HUES48 (cell line): ENCODE measurements at regions not wholly inside any gene's neighbourhood (a gene's known extent, or its start where the extent isn't known, plus 50 kb on each side); places are given as distances from the start of the nearest gene placed in this dataset.

Source experiments
- H3K27ac ChIP-seq: one replicate; pipeline ENCODE4 v1.7.0; 2013; ENCODE audit warnings: low read depth, low read length, inconsistent platforms
- H3K27me3 ChIP-seq: 2 replicates; pipeline ENCODE4 v1.6.1; 2013; ENCODE audit warnings: mild to moderate bottlenecking, low read length; ENCODE audit not compliant: control insufficient read depth, insufficient read depth
- H3K36me3 ChIP-seq: 2 replicates; pipeline ENCODE4 v1.6.1; 2013; ENCODE audit warnings: low read length; ENCODE audit not compliant: control insufficient read depth, insufficient read depth
- H3K4me1 ChIP-seq: 2 replicates; pipeline ENCODE4 v1.6.1; 2013; ENCODE audit warnings: mild to moderate bottlenecking, low read length; ENCODE audit not compliant: control insufficient read depth, insufficient read depth
- H3K4me3 ChIP-seq: 2 replicates; pipeline ENCODE4 v1.5.1; 2013; ENCODE audit warnings: mild to moderate bottlenecking, low read depth, low read length
- H3K9ac ChIP-seq: 2 replicates; pipeline ENCODE4 v1.6.1; 2013; ENCODE audit warnings: mild to moderate bottlenecking, low read depth, low read length, moderate library complexity
- H3K9me3 ChIP-seq: 2 replicates; pipeline ENCODE4 v1.6.1; 2013; ENCODE audit warnings: low read length; ENCODE audit not compliant: control insufficient read depth, insufficient read depth

DNA sequence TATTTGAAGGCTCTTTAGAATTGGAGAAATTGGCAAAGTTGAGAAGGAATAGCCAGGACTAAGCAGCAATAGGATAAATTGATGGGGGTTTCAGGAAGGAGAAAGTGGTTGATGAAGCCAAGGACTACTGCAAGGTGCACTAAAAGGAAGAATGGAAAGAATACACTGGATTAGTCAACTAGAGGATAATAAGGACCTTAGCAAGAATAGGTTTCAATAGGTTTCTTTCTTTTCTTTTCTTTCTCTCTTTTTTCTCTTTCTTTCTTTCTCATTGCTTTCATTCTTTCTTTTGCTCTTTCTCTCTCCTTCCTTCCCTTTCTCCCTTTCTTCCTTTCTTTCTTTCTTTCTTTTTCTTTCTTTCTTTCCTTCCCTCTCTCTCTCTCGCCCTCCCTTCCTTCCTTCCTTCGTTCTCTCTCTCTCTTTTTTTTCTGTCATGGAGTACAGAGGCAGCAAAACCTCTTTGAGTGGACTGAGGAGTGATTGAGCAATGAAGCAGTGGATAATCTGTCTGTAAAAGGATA, 234.4 kb upstream of the TMC3 start:
- H3K4me3 ChIP-seq, result no peak overlapping the region

DNA sequence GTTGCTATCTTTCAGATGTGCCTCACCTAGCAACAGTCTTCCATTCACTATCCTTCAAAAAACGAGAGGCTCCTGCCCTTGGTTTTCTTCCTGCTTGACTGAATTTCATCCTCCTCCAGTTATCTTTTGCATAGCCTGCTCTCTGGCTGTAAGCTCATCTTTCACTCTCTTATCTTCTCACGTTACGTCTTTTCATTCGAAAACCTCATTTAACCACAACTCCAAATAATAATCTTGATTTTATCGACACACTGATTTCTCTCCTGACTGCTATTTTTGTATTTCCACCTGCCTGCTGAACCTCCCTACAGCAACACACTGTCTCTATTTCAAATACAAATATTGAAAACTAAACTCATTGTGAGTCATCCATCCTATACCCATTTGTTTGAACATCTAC, 230.7 kb upstream of the TMC3 start:
- H3K36me3 ChIP-seq, result no peaks in the 10 kb centered on the region
- H3K4me1 ChIP-seq, result peaks cover 5% of the 10 kb centered on the region; the same call in 1 of the 2 replicates
- H3K9ac ChIP-seq, result no peak overlapping the region
- H3K27ac ChIP-seq, result no peak overlapping the region
- 0 out of 2 replicates have a peak, but pooled peaks cover 10% of the 10 kb centered on the region for H3K9me3 ChIP-seq
- H3K4me3 ChIP-seq, result no peak overlapping the region
- no peaks in the 10 kb centered on the region for H3K27me3 ChIP-seq

More for the DNA sequence above, 234.4 kb upstream of the TMC3 start:
- Histone ChIP-seq H3K4me1 (peaks cover 9% of the 10 kb centered on the region; the same call in 1 of the 2 replicates), H3K27me3 (no peaks in the 10 kb centered on the region), H3K27ac (no peak overlapping the region), H3K9ac (no peak overlapping the region), H3K36me3 (no peaks in the 10 kb centered on the region), H3K9me3 (no peaks in the 10 kb centered on the region)

- no peak overlapping the region for H3K27ac ChIP-seq
These were observed 222.3 kb upstream of the TMC3 start for GRCh38 chr15:81596159-81596865.

DNA sequence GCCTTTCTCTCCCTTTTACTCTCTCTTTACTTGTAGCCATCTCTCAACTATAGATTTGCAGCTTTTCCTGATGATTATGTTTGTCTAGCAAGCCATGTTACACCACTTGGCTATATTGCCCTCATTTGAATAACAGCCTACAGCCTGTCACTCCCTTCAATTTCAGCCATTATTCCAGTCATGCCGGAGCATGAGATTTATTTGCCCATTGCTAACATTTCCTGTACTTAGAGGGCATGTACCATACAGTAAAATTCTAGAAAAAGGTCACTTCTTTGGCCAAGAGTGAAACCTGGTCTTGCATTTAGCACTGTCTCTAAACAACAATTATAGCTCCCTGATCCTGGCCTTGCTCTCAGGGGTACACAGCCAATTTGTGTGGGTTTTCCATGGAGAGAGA, 221.7 kb upstream of the TMC3 start:
- Histone ChIP-seq H3K9me3 (0 out of 2 replicates have a peak, but pooled peaks cover 6% of the 10 kb centered on the region), H3K9ac (no peak overlapping the region), H3K4me3 (no peak overlapping the region), H3K36me3 (no peaks in the 10 kb centered on the region), H3K4me1 (no peaks in the 10 kb centered on the region), H3K27me3 (no peaks in the 10 kb centered on the region), H3K27ac (no peak overlapping the region)

More at GRCh38 chr15:81596159-81596865, 222.3 kb upstream of the TMC3 start:
- no peak overlapping the region for H3K4me3 ChIP-seq
- no peak overlapping the region for H3K9ac ChIP-seq
- 0 out of 2 replicates have a peak, but pooled peaks cover 6% of the 10 kb centered on the region for H3K9me3 ChIP-seq
- H3K4me1 ChIP-seq, result no peaks in the 10 kb centered on the region
- H3K27me3 ChIP-seq, result no peaks in the 10 kb centered on the region
- no peaks in the 10 kb centered on the region for H3K36me3 ChIP-seq

DNA sequence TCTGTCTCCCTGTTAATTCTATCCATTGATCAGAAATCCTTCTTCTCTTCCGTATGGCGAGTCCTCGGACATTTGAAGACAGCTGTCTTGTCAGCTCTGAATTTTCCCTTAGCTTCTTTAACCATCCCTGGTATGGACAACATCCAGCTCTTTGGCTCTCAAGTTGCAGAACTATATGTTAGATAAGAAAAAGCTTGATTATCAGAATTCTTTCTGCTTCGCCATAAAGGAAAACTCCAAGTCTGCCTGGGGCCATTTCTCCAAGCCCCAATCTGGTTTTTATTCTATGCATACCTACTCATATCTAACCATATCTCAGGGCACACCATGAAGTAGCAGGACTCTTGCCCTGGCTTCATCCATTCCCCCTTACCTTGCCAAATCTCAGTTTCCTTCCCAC, 215.7 kb upstream of the TMC3 start:
- H3K27me3 ChIP-seq, result no peaks in the 10 kb centered on the region
- H3K27ac ChIP-seq, result no peak overlapping the region
- no peak overlapping the region for H3K9ac ChIP-seq
- H3K9me3 ChIP-seq, result no peaks in the 10 kb centered on the region
- H3K4me1 ChIP-seq, result no peaks in the 10 kb centered on the region
- no peak overlapping the region for H3K4me3 ChIP-seq
- no peaks in the 10 kb centered on the region for H3K36me3 ChIP-seq

DNA sequence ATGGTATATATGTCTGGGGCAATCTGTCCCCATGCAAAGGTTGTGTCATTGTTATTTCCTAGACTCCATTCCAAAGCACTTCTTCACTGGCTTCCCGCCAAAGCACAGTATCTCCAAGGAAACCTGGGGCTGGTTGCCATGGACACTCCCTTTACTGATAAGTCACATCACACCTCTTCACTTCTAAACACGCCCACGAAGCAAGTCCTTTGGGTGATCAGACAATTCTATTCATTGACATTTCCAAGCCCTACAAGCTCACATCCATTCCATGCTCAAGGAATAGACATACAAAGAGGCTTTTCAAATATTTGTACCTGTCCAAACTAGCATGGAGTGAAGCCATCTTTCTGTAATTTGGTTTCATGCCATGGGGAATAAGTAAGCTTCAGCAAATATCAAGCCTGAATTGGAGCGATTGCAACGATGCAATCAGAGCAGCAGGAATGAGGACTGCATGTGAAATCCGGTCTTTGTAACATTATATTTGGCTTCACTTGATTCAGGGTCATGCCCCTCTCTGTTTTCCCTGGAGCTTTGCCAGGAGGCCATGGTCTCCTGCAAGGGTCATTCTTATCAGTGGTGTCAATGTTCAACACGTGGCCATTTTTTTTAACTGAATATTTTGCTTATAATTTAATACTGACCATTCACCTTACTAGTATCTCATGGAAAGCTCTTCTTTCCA, 201.6 kb upstream of the TMC3 start:
- Histone ChIP-seq H3K27ac (no peak overlapping the region), H3K9ac (no peak overlapping the region), H3K27me3 (no peaks in the 10 kb centered on the region), H3K36me3 (no peaks in the 10 kb centered on the region), H3K4me3 (no peak overlapping the region), H3K9me3 (peaks cover 5% of the 10 kb centered on the region; the same call in 1 of the 2 replicates), H3K4me1 (peaks cover 3% of the 10 kb centered on the region; the same call in 1 of the 2 replicates)

GRCh38 chr15:81573098-81573746, 199.2 kb upstream of the TMC3 start:
- H3K9ac ChIP-seq, result no peak overlapping the region
- no peaks in the 10 kb centered on the region for H3K9me3 ChIP-seq
- peaks cover 3% of the 10 kb centered on the region; the same call in 1 of the 2 replicates for H3K4me1 ChIP-seq
- no peak overlapping the region for H3K4me3 ChIP-seq
- no peaks in the 10 kb centered on the region for H3K36me3 ChIP-seq
- H3K27ac ChIP-seq, result no peak overlapping the region
- H3K27me3 ChIP-seq, result no peaks in the 10 kb centered on the region

GRCh38 chr15:81572190-81572589, 198.2 kb upstream of the TMC3 start:
- no peak overlapping the region for H3K27ac ChIP-seq
- no peaks in the 10 kb centered on the region for H3K9me3 ChIP-seq
- H3K4me3 ChIP-seq, result no peak overlapping the region
- peaks cover 3% of the 10 kb centered on the region; the same call in 1 of the 2 replicates for H3K4me1 ChIP-seq
- no peaks in the 10 kb centered on the region for H3K27me3 ChIP-seq
- H3K9ac ChIP-seq, result no peak overlapping the region
- H3K36me3 ChIP-seq, result no peaks in the 10 kb centered on the region

DNA sequence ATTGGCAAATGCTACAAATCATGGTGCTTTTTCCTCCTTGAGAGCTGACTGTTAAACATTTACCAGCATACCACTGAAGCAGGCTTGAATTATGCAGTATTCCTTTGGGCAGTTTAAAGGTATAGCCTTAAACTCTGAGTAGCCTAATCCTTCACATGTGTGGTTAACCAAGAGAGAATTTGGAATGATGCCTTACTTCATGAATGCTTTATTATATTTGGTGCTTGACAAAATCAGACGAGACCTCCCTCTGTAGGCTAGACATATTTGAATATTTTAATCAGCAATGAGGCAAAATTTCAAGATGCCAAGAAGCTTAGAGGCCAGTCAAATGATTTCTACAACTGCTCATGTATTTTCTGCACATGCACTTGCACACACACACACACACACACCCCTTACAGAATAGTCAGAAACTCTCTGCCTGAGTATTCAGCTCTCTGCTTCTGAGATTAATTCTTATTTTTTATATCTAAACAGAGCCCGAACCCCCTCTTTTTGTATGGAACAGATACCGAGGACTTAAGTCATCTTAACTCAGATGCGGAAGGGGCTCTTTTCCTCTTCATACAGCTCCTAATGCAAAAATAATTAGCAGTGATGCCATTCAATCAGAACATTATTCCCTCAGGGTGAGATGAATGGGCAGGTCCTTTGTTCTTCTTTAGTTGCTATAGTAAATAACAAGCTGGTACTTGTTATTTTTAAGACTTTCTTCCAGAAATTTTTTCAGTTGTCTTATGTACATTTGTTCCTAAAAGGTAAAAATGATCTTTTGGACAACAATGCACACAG, 195.5 kb upstream of the TMC3 start:
- Histone ChIP-seq H3K9me3 (no peaks in the 10 kb centered on the region), H3K27me3 (no peaks in the 10 kb centered on the region), H3K36me3 (no peaks in the 10 kb centered on the region), H3K27ac (no peak overlapping the region), H3K9ac (no peak overlapping the region), H3K4me1 (peaks cover 3% of the 10 kb centered on the region; the same call in 1 of the 2 replicates), H3K4me3 (no peak overlapping the region)

- Histone ChIP-seq H3K36me3 (no peaks in the 10 kb centered on the region), H3K4me1 (no peaks in the 10 kb centered on the region), H3K9me3 (no peaks in the 10 kb centered on the region)
These were observed 193.9 kb upstream of the TMC3 start for GRCh38 chr15:81567924-81568323.

More at GRCh38 chr15:81567924-81568323, 193.9 kb upstream of the TMC3 start:
- Histone ChIP-seq H3K27ac (no peak overlapping the region), H3K4me3 (no peak overlapping the region), H3K27me3 (no peaks in the 10 kb centered on the region), H3K9ac (no peak overlapping the region)
